ENCODE measurements at regions not wholly inside any gene's neighbourhood (a gene's known extent, or its start where the extent isn't known, plus 50 kb on each side); places are given as distances from the start of the nearest gene placed in this dataset.

DNA sequence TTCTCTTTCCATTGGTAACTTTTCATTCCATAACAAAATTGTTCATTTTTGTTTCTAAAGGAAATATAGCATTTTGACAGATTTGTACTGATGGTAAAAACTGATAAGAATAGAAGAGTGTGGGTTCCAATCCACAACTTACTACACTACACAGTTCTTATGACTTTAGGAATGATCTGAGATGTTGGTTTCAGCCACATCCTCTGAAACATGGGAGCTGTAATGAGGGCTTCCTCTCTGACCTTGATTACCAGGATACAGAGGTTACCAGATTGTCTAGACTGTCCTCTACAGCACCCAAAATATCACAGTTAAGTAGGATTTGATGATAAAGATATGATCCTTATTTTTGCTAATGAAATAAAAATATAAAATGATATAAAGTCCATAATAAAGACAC, 1184.6 kb downstream of the FLRT2 start:
- DNase-seq (ENCODE audit: low spot score), result no peak
- TF ChIP-seq, protein P1, sequence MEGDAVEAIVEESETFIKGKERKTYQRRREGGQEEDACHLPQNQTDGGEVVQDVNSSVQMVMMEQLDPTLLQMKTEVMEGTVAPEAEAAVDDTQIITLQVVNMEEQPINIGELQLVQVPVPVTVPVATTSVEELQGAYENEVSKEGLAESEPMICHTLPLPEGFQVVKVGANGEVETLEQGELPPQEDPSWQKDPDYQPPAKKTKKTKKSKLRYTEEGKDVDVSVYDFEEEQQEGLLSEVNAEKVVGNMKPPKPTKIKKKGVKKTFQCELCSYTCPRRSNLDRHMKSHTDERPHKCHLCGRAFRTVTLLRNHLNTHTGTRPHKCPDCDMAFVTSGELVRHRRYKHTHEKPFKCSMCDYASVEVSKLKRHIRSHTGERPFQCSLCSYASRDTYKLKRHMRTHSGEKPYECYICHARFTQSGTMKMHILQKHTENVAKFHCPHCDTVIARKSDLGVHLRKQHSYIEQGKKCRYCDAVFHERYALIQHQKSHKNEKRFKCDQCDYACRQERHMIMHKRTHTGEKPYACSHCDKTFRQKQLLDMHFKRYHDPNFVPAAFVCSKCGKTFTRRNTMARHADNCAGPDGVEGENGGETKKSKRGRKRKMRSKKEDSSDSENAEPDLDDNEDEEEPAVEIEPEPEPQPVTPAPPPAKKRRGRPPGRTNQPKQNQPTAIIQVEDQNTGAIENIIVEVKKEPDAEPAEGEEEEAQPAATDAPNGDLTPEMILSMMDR (IDR thresholded peaks at IDR 0.05; ENCODE audit: extremely low read depth, missing control alignments), result no peak

DNA sequence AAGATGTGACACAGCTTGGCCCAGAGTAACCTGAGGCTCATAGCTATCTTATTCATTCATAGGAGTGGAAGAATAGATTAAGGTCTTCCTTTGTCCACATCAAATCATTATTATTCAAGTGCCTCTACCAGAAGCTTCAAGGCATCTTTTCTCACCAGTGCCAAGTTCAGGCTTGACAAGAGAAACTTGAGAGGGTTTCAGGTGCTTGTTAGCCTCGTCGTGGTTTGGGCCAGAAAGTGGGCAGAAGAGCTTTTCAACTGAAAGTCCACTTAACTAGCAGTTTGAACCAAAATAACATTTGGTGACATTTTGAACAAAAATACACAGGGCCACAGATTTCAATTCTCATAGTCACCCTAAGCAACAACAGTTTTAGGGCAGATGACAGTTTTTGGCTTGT, 1184.2 kb downstream of the FLRT2 start:
- DNase-seq (ENCODE audit: low spot score), result no peak
- TF ChIP-seq, protein P1 (IDR thresholded peaks at IDR 0.05; ENCODE audit: extremely low read depth, missing control alignments), result no peak

DNA sequence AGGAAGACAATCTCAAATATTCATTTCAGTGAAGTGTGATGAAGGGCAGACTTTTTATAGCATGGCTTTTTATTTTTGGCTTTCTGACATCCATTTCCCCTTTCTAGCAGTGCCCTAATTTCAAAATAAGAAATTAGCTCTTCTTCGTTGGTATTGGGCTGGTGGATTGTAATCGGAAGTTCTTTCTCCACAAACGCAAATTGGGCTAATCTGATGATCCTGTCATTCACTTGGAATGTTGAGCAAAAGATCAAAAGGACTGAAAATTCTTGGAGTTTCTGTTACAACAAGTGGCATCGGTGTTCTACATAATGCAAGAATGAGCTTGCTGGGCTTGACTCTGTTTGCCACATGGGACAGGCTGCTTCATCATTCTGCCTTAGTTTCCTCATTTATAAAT, 1182.8 kb downstream of the FLRT2 start:
- TF ChIP-seq, protein P1 (IDR thresholded peaks at IDR 0.05; ENCODE audit: extremely low read depth, missing control alignments), result no peak
- no peak for DNase-seq (ENCODE audit: low spot score)

DNA sequence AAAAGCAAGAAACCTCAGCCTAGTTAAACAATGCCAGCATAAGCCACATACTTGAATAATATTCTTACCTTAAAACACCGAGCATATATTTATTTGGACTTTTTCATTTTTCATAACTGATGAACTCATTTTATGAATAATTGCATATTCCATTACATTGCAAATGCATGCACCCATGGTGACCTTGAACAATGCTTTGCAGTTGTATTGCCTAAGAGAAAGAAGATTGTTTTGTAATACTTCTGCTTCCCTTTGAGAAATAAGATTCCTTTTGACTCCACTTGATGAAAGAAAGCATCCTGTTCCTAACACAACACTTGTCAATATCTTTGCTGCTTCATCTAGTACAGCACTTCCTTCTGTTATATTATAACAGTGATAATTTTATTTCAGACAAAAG, 1182.2 kb downstream of the FLRT2 start:
- TF ChIP-seq, protein P1 (IDR thresholded peaks at IDR 0.05; ENCODE audit: extremely low read depth, missing control alignments), result no peak
- DNase-seq (ENCODE audit: low spot score), result no peak

DNA sequence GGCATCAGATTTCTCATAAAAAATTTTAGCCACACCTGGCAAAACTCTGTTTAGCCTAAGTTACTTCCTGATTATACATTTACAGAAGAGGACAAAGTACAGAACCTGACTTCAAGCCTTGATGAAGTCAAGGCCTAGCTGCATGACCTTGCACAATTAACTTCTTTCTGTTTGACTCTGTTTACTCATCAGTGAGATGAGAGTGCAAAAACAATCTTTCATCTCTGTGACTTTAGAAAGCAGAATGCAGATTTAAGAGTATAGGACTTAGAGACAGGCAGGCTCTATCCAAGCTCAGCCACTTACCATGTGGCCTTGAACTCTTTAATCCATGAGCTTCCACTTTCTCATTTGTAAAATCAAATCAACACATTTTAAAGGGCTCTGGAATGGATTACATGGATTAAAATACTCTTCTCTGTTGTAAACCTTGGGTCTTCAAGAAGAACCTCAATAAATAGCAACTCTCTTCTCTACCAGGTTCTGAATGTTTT, 1178.9 kb downstream of the FLRT2 start:
- TF ChIP-seq, protein P1 (IDR thresholded peaks at IDR 0.05; ENCODE audit: extremely low read depth, missing control alignments), result no peak

DNA sequence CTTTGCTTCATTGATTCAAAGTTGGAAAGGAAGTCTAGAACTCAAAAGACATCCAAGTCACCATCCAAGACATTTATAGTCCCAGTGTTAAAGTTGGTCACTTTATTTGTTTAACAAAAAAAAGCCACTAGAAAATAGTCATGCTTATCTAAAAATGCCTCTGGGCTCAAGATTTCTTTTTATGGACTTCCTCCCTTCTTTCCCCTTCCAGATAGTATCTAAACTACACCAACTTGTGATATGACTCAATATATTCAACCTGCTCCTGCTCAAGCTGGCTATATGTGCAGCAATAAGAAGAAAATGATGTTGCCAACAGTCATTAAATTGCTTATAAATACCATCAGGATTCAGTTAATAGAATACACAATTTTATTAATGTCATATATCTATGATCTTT, 1177.1 kb downstream of the FLRT2 start:
- TF ChIP-seq, protein P1 (IDR thresholded peaks at IDR 0.05; ENCODE audit: extremely low read depth, missing control alignments), result no peak
- no peak for DNase-seq (ENCODE audit: low spot score)

More for the DNA sequence above, 1178.9 kb downstream of the FLRT2 start:
- no peak for DNase-seq (ENCODE audit: low spot score)

DNA sequence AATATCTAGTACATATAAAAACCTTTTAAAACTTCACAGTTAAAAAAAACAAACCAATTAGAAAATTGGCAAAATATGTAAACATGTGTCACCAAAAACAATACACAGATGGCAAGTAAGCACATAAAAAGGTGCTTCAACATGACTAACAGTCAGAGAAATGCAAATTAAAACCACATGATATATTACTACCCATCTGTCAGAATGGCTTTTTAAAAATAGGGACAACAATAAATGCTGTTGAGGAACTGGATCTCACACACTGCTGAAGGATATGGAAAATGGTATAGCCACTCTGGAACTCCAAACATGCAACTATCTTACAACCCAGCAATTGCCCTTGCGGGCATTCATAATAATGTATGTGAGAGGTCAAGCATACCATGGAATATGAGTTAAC, 1153.6 kb downstream of the FLRT2 start:
- TF ChIP-seq, protein P1 (IDR thresholded peaks at IDR 0.05; ENCODE audit: extremely low read depth, missing control alignments), result no peak
- DNase-seq (ENCODE audit: low spot score), result no peak
